Activated CD4-positive, alpha-beta T cell treated with anti-CD3 and anti-CD28 coated beads, Interleukin-2, amount 50 U/mL, for 16 hours (primary cell): ENCODE measurements at regions not wholly inside any gene's neighbourhood (a gene's known extent, or its start where the extent isn't known, plus 50 kb on each side); places are given as distances from the start of the nearest gene placed in this dataset.

ENCODE experiments used
- DNase-seq: peaks from one replicate; pipeline ENCODE4 v3.0.0-alpha.2; 2020

DNA sequence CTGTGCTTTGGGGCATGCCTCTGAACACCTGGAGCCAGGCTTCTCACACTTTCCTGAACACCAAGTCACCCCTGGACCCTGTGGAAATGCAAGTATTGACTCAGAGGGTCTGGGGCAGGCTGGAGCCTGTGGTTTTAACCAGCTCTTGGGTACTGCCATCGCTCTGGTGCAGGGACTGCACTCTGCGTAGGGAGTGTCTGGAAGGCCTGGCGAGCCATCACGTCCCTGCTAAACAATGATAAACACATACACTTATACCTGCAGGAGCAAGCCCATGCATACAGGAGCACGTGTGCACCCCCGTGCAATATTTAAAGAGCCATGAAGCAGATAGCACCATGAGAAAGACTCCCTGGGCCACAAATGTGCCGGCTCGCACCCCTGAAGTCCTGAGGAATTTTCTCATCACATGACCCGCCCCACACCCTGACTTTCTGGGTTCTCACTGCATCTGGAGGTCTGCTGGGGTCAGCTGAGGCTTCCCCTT is 267.7 kb downstream of the GADD45G start:
- DNase-seq = no peak

DNA sequence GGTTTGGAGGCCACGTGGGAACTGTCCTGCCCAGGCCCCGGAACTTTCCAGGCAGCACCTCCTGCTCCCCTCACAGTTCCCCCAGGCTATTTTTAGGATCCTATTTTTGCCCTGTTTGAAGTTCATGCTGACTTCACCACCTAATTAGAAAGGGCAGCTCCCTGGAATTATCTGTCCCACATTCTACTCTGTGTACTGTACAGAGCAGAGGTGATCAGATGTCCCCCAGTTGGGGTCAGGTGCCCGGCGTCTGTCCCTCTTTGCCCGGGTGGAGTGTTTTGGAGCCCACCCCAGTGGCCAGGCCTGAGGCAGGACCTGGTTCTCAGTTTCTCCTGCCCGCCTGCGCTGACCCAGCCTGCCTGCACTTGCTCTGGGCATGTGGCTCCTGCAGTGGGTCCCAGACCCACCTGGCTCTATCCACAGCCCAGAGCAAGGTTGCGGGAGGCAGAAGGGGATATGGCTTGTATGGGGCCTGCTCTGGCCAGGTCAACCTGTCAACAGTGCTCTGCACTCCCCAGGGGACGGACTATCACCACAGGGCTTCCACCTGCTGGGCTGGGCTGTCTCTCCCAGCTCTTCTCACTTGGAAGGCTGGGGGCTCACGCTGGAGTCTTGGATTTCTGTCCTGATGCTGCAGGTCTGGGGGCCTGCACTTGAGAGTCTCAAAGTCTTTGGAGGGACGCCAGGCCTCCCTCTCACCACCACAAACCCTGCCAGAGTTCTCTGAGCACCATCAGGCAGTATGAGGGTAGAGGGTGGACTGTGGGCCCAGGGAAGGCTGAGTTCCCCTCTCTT is 268.3 kb downstream of the GADD45G start:
- no peak for DNase-seq

DNA sequence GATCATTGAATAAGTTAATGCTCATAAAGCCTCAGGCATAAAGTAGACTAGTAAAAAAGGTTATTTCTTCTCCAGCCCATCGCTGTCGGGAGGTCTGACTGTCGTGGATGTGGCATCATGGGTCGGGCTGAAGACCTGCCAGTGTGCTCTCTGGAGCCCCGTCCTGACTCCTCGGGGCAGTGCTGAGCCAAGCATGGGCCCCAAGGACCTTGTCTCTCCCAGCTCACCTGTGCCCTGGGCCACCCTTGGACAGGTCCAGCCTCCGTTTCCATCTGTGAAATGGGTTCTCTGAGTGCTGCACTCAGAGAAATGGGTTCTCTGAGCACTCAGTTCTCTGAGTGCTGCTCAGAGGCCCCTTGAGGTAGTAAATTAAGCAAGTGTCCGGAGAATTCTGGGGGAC is 269.0 kb downstream of the GADD45G start:
- no peak for DNase-seq

DNA sequence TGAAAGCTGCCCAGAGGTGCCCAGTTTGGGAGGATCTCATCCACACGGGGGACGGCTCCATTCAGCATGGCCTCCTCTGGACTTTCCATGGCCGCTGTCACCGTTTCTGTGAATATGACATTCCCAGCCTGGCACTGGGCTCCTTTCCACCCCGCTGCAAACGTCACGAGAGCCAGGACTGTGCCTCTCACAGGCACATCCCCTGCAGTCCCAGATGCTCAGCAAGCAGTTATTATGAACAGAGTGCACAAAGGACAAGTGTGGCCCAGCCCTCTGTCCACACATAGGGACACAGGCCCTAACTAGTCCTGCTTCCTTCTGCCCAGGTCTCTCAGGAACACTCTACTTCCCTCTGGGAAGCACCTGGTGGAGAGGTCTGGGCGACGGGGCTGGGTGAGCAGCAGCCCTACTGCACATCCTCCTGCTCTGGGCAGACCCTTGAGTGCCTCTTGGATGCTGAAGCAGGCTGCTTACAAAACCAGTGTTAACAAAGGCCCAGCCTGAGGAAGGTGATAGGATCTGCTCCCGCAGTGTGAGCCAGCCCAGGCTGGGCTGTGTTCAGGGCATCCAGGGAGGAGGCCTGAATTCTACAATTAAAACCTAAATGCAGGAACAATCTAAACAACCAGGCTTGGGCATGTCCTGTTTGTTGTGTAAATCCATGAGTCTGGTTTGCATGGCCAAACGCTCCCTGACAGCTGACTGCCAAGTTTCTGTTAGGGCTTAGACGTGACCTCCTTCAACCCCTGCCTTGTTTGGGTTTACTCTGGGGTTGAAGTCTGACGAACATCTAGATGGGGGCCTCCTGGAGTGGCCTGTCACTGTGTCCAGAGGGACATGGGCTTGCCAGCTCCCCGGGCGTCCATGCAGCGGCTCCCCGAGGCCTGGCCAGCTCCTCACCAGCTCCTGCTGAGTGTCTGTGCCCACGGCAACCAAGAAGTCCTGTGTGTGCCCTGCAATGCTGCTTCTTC is 269.8 kb downstream of the GADD45G start:
- DNase-seq = no peak

DNA sequence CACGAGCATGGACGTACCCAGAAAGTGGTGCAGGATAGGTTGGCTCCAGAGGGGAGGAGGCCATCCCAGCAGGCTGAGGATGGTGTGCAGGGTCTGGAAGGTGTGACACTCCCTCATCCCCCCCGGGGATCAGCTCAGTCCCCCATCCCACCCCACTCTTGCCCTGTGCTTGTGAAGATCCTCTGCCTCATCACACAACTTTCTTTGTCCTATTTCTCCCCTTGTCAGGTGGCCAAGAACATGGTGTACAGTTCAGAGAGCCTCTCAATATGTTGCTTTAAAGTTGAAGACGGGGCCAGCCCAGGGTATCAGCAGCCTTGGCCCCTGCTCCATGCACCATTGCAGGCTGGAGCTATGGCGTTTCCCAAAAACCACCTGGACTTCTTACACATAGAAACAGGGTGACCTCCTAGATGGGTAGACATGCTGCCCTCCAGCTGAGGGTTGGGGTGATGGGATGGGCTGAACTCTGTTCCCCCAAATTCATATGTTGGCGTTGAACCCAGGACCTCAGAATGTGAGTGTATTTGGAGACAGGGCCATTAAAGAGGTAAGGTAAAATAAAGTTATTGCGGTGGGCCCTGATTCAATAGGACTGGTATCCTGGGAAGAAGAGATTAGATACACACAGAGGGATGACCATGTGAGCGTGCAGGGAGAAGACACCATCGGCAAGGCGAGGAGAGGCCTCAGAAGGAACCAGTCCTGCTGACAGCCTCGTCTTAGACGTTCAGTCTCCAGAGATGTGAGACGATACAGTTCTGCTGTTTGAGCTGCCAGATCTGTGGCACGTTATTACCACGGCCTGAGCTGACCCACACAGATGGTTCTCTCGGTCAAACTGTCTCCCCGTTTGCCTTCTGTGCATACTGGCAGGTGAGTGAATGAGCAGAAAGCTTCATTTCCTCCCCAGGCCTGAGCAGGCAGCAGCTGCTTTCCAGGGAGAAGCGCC is 272.5 kb downstream of the GADD45G start:
- DNase-seq = no peak

DNA sequence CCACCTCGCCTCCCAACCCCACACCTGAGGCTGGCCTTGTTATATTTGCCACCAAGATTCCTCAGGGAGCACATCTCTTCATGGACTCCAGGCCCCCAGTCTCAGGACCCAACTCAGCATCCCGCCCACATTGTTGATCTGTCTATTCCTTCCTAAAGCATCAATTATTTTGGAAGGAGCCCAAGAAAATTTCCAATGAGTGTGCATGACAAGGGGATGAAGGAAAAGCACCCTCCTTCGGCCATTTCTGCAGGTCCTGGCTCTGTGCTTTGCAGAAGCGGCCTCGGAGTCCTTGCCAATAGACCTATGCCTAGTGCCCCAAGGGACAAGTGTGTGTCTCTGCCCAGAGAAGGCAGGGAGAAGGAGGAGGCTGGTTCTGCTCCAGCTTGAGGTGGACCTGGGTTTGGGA is 273.2 kb downstream of the GADD45G start:
- no peak for DNase-seq

DNA sequence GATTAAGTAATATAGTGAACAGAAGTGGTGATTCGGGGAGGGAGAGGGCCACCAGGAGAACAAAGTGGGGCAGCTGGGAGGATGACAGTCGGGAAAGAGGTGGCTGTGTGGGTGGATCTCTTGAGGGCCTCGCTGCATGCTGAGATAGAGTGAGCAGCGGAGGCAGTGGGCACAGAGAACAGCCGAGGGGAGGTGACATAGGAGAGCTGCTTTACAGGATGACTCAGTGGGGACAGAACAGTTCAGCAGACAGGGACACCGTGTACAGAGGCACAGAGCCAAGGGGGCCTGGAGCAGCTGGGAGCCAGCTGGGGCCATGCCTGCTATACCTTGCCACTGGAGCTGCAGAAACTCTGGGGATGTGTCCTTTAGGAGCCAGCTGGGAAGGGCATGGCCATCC is 273.9 kb downstream of the GADD45G start:
- DNase-seq = no peak

DNA sequence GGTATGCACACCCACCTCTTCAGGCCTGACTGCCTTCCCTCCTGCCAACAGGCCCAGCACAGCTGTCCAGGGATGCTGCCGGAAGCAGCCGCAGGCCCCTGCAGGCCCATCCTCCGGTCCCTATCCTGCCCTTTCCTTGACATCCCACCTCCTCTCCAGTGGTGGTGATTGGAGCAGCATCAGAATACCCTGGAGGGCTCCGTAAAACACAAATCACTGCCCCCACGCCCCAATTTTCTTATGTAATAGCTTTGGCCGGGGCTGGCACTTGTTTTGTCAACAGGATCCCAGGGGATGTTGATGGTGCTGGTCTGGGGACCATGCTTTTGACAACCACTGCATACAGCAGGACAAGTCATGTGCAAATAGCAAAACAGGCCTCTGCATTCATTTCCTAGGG is 274.5 kb downstream of the GADD45G start:
- no peak for DNase-seq

DNA sequence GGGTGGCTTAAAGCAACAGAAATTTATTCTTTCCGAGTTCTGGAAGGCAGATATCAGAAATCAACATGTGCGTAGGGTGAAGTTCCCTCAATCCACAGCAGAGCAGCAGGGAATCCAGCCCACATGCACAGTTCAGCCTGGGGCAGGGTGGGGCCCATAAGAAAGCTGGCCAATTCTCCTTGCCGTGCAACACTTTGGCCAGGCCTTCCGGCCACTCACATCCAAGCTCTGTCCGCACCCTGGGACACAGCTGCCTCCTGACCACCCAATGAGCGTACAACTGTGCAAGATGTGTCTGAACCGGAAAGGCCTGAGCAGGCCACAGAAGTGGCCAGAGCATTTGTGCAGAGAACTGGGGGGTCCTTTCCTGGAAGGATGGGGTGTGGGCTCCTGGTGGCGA is 274.9 kb downstream of the GADD45G start:
- no peak for DNase-seq

DNA sequence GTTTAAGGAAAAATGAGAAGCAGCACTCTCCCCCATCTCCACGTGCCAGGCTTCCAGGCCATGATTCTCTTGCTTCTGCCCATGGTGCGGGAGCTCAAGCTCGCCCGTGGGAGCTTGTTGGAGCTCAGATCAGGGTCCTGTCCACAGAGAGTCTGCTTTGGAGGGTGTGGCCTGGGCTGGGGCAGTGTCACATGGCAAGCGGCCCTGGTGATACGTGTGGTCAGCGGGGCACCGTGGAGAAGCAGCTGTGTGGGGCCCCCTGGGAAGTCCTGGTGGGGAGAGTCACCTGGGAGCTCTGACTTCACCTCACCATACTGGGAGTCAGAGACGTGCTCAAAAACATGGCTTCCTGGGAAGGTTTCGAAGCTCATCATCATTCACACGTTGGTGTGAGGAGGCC is 275.3 kb downstream of the GADD45G start:
- DNase-seq = no peak

DNA sequence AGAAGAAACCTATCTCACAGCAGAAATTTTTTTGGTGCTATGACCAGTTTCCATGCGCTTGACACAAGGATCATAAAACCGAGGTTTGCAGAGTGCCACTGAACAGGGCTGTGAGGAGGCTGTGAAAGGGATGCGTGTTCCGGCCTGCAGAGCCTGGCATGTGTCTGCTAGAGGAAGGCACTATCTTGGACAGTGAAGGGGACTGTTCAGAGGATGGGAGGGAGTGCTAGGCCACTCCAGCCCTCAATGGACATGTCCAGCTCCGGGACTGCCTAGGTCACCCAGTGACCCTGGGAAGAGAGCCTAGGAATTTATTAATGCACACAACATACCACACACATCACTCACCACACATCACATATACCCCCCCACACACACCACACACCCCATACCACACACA is 275.9 kb downstream of the GADD45G start:
- DNase-seq = no peak

DNA sequence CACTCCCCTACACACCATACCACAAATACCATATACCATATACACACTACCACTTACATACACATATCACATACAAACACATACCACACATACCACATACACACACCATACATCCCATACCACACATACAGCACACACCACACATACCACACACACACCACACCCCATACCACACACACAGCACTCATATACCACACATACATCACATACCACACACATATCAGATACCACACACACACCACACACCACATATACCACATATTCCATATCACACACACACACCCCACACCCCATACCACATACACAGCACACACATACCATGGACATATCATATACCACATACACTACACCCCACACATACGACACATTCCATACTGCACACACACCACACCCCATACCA is 276.6 kb downstream of the GADD45G start:
- DNase-seq = no peak

DNA sequence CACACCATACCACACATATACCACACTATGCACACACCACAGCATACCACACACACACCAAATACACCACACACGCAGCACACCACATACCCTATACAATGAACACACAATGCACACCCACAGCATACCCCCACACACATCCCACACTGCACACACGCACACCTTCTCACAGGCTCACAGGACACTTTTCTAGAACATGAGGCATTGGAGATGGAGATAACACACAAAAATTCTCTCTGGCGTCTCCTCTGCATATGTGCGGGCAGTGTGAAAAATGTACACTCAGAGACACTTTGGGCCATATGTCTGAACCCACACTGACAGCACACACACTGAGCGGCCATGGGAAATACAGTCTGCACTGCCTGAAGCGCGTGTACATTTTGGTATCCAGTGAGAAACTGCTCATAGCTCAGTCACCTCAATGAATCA is 278.1 kb downstream of the GADD45G start:
- DNase-seq = no peak

DNA sequence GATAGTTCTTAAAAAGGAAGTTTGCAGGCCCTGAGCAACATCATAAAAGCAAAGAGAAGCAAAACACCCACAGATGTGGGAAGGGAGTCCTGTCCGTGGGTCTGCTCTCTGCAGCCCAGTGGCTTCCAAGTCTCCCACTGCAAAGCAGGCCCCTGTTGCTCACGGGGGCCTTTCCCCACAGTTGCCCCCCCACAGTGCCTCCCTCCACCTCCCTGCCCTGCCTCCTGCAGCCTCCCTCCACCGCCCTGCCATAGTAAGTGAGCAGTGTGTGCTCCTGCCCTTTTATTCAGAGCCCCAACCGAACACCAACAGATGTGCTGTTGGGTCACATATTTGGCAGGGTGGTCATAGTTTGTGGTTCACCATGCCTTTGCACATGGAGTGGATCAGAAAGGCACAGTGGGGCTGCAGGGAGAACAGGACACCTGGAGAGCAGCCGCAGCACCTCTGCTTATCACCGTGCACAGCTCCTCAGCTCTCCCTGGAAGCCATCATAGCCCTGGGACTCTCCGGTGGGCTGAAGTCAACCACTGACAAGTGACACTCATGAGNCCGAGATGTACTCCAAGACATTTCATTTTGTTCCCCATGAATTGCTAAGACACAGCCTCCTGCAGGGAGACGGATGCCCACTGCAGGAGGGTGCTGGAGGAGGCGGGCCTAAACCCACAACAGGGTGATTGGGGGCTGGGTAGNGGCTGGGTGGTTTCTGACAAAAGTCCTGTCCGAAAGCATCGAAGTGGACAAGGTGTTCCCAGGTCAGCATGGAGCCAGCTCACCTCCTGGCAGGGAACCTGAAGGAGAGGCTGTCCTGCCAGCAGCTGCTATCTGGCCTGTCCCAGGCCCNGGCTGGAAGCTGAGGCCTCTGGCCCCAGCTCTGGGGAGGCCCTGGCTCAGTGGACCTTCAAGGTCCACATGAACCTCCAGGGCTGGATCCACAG is 278.9 kb downstream of the GADD45G start:
- no peak for DNase-seq

DNA sequence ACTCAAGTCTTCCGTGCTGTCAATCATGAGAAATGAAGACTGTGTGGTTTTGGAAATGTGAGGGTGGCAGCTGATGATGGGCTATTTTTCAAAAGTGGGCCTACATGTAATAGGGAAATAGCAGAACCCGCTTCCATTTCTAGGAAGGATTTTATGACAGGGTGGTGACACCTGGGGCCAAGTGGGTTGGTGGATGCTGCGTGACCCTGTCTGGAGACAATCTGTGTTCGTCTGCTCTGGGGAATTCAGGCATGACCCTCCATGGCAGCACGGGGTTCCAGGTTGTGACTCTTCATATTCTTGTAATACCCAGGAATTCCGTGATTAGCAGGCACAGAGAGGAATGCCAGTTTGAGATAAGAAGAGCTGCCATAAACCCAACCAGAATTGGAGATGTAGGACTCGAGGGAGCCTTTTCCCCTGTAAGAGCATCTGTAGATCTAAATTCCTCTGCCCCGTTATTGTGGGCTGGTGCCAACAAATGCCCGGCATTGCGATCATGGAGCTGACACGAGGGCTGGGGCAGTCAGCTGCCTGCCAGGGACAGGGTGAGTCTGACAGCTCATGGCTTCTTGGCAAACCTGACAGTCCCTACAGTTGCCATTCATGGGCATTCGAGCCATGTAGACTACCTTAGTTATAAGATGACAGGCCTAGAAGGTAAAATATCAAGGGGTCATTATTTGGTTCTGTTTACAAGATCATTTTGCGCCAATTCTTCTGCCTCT is 279.7 kb downstream of the GADD45G start:
- no peak for DNase-seq

DNA sequence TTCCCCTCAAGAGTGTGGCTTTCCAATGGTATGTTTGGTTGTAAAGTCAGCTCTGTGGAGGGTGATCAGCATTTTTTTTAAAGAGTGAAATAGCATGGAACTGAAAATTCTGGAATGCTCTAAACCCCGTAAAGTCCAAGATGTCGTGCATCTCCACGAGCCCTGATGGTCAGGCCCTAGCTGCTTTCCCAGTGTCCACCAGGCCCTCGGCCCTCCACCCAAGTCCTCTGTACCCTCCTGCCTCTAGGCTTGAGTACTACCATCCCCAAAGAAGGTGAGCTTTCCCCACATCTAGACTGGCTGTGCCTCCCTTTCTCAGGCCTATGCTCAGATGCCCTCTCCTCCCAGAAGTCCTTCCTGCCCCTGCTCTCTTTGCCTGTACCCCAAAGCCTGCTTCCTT is 280.3 kb downstream of the GADD45G start:
- no peak for DNase-seq

DNA sequence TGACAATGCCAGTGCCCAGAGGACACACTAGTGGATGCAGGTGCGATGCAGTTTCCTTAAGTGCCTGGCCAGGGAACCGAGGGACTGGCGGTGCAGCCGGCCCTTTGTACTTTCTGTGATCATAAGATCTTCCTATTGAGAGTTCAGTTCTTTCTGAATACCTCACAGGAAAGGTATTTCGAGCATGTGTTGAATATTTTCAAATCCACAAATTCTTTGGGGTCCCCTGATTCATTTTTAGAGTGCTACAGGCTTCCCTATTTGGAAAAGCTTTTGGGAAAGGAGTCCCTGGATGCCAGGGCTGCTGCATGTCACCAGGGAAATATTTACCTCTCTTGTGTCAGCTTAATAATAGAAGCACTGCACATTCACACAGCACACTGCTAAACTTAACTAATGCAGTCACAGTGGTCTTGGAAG is 281.5 kb downstream of the GADD45G start:
- DNase-seq = no peak

DNA sequence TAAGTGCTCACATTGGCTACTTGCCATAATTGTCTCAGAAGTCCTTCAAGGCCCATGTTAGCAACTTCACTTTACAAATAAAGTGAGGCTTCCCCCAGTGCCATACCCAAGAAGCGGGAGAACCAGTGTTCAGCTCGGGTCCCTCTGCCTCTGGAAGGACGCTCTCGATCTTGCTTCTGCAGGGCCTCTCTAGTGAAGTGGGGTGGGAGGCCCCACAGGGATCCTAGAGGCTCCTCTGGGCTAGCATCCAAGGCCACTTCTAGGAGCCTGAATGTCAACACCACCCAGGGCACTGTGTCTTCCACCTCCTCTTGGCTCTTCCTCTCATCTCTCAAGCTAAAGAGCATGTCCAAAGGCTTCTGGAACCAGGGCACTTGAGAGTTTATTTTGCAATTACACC is 282.5 kb downstream of the GADD45G start:
- no peak for DNase-seq

DNA sequence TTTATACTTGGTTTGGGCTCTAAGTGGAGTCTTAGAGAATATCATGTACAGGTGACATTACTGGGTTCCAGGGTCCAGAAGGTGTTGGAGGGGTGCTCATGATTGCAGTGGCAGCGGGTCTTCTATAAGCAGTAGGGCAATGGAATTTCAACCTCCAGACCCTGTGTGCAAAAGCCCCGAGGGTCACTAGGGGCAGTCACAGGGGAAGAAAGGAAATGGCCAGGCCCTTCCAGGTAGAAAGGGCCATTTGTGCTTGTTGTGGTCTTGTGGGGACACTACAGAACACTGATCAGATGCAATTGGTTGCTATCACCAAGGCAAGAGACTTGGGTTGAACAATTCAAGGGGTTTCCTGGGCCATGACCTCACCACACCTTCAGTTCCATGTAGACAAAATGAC is 283.4 kb downstream of the GADD45G start:
- DNase-seq = no peak

DNA sequence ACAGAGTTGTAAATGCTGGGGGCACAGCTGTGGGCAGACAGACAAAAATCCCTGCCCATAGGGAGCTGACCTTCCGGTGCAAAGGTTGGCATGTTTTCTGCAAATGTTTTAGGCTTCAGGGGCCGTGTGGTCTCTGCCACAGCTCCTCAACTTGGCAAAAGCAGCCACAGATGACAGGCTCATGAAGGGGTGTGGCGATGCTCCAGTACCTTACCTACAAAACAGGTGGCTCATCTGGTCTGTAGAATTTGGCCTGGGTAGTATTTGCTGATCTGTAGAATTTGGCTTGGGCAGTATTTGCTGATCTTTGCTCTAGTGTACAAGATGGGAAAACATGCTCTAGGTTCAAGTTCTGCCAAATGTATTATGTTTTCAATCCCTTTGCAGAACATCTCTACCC is 283.9 kb downstream of the GADD45G start:
- no peak for DNase-seq

DNA sequence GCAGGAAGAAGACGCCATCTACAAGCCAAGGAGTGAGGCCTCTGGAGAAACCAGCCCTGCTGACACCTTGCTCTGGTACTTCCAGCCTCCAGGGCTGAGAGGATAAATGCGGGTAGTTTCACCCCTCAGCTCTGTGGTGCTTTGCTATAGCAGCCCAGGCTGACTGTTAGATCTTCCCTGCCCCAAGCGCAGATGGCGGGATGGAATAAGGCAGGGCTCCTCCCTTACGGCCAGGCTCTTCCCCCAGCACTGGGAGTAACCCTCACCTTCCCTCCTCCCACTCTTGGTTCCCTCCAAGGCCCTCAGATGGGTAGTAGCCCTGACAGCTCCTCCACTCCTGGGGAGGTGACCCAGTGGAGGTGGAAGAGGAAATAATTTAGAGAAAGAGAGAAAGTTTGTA is 285.1 kb downstream of the GADD45G start:
- no peak for DNase-seq
